ENCODE measurements at regions not wholly inside any gene's neighbourhood (a gene's known extent, or its start where the extent isn't known, plus 50 kb on each side); places are given as distances from the start of the nearest gene placed in this dataset.

DNA sequence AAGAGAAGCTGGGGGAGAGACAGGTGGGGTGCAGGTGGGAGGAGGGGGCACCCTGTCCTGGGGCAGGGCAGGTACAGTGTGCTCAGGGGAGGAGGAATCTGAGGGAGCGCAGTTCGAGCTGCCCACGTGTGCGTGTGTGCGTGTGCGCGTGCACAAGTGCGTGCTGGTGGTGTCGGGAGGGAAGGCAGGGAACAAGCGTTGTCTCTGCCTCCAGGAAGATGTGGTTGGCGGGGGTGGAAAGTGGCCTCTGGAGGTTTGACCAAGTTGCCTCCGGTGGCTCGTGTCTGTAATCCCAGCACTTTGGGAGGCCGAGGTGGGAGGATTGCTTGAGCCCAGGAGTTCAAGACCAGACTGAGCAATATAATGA is 49.9 kb upstream of the THY1 start:
- DNase-seq, result no peak

Measured in NCI-H524 (cell line).